ENCODE measurements at regions not wholly inside any gene's neighbourhood (a gene's known extent, or its start where the extent isn't known, plus 50 kb on each side); places are given as distances from the start of the nearest gene placed in this dataset.

DNA sequence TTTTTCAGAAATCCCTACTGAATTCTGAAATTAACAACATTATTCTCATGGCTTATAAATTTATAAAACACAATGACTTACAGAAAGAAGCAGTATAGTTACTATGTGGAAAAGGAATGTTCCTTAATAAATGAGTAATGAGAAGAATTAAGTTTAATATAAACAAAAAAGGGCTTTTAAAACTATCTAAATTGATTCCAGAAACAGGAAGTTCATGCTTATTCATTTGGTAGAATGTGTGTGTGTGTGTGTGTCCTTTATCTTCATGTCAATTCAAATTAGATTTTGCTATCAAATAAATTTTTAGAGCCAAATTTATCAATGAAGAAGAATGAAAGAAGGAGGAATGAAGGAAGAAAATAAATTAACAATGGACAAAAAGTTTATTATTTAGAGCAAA lies 440.8 kb upstream of the LRRTM4 start:
- H3K27ac ChIP-seq: no peak overlapping the region
- H3K4me1 ChIP-seq: no peaks in the 10 kb centered on the region
- H3K4me3 ChIP-seq: no peak overlapping the region
- intact Hi-C loops (cut with DNase I): no loop called here
- H3K9me3 ChIP-seq: no peaks in the 10 kb centered on the region
- H3K36me3 ChIP-seq: no peaks in the 10 kb centered on the region
- TF ChIP-seq, protein P1, sequence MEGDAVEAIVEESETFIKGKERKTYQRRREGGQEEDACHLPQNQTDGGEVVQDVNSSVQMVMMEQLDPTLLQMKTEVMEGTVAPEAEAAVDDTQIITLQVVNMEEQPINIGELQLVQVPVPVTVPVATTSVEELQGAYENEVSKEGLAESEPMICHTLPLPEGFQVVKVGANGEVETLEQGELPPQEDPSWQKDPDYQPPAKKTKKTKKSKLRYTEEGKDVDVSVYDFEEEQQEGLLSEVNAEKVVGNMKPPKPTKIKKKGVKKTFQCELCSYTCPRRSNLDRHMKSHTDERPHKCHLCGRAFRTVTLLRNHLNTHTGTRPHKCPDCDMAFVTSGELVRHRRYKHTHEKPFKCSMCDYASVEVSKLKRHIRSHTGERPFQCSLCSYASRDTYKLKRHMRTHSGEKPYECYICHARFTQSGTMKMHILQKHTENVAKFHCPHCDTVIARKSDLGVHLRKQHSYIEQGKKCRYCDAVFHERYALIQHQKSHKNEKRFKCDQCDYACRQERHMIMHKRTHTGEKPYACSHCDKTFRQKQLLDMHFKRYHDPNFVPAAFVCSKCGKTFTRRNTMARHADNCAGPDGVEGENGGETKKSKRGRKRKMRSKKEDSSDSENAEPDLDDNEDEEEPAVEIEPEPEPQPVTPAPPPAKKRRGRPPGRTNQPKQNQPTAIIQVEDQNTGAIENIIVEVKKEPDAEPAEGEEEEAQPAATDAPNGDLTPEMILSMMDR (IDR thresholded peaks at IDR 0.05): no peak
- H3K27me3 ChIP-seq: no peaks in the 10 kb centered on the region
- no peak for DNase-seq (ENCODE audit: low spot score in 2 of 2)

DNA sequence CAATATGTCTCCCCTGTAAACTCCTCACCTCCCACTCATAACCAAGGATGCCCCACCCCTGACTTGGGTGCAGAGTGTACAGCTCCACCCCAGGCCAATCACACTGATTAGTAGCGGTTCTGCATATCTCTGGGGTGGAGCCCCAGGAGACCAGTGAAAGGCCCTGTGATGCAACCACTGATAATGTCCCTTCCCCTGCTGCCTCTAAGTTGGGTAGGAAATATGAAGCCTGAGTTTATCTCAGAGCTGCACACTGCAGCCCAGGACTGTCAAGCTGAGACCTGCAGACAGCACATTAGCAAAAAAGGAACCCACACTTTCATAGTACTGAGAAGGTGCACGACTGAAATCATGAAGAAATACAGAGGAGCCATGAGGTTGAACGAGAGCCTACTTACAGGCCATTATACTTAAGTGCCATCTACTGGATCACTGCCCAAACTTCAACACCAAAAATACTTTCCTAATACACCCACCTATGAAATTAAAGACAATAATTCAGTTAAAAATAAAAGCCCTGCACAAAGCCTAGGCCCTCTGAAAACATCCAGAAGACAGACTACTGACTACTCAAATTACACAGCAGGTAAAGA lies 455.4 kb upstream of the LRRTM4 start:
- Histone ChIP-seq H3K9me3 (no peaks in the 10 kb centered on the region), H3K4me1 (no peaks in the 10 kb centered on the region), H3K27ac (no peak overlapping the region), H3K4me3 (no peak overlapping the region), H3K36me3 (no peaks in the 10 kb centered on the region), H3K27me3 (no peaks in the 10 kb centered on the region)
- TF ChIP-seq, protein P1 (IDR thresholded peaks at IDR 0.05): no peak
- no peak for DNase-seq (ENCODE audit: low spot score in 2 of 2)
- intact Hi-C loops (cut with DNase I): no loop called here

DNA sequence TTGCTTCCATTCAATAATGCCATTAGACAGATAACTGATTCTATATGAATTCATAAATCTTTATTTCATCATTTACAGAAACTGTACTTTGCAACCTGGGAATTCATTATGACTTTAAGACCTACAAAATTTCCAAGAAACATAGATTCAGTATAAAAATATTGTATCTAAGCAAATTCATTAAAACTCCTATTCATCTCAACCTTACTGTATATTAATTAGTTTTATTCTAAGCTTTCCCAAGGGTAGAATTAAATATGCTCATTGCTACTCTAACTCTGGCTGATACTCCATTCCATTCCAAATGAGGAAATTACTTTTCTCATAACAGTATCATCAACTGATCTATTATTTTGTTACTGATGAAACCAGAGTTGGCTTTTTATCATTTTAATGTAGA lies 473.0 kb upstream of the LRRTM4 start:
- Histone ChIP-seq H3K36me3 (no peaks in the 10 kb centered on the region), H3K27ac (no peak overlapping the region), H3K9me3 (no peaks in the 10 kb centered on the region), H3K4me1 (no peaks in the 10 kb centered on the region), H3K4me3 (no peak overlapping the region), H3K27me3 (no peaks in the 10 kb centered on the region)
- DNase-seq (ENCODE audit: low spot score in 2 of 2): no peak
- TF ChIP-seq, protein P1 (IDR thresholded peaks at IDR 0.05): no peak
- intact Hi-C loops (cut with DNase I): no loop called here

DNA sequence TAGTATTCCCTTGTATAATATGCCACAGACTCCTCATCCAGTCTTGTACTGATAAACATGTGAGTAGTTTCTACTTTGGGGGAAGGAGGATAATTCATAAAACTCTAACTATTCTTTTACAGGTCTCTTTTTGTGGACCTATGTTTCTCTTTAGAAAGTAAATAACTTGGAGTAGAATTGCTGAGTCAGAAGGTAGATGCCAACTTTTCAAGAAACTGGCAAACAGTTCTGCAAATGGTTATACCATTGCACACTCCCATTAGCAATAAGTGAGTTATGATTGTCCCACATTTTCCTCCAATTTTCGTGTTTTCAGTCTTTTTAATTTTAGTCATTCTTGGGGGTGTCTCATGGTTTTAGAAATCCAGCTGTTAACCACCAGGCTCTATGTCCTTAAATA lies 477.2 kb upstream of the LRRTM4 start:
- no peaks in the 10 kb centered on the region for H3K4me1 ChIP-seq
- H3K9me3 ChIP-seq: no peaks in the 10 kb centered on the region
- no peak overlapping the region for H3K27ac ChIP-seq
- DNase-seq (ENCODE audit: low spot score in 2 of 2): no peak
- no peaks in the 10 kb centered on the region for H3K36me3 ChIP-seq
- TF ChIP-seq, protein P1 (IDR thresholded peaks at IDR 0.05): no peak
- no peak overlapping the region for H3K4me3 ChIP-seq
- H3K27me3 ChIP-seq: no peaks in the 10 kb centered on the region
- intact Hi-C loops (cut with DNase I): no loop called here

DNA sequence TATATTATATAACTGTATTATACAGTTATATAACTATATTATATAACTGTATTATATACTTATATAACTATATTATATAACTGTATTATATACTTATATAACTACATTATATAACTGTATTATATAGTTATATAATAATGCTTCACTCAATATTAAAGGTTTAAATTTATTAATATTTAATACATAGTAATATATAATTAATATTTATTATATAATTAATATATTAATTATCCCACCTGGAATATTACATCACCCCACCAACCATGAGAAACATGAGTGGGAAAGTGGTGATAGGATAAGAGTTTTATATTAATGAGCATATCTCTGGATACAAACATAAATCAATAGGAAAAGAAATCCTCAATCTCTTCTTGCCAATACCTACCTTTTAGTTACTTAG lies 487.1 kb upstream of the LRRTM4 start:
- no peak for DNase-seq (ENCODE audit: low spot score in 2 of 2)
- H3K9me3 ChIP-seq: no peaks in the 10 kb centered on the region
- H3K36me3 ChIP-seq: no peaks in the 10 kb centered on the region
- no peak overlapping the region for H3K27ac ChIP-seq
- H3K4me1 ChIP-seq: no peaks in the 10 kb centered on the region
- H3K4me3 ChIP-seq: no peak overlapping the region
- no peaks in the 10 kb centered on the region for H3K27me3 ChIP-seq
- TF ChIP-seq, protein P1 (IDR thresholded peaks at IDR 0.05): no peak
- intact Hi-C loops (cut with DNase I): no loop called here

DNA sequence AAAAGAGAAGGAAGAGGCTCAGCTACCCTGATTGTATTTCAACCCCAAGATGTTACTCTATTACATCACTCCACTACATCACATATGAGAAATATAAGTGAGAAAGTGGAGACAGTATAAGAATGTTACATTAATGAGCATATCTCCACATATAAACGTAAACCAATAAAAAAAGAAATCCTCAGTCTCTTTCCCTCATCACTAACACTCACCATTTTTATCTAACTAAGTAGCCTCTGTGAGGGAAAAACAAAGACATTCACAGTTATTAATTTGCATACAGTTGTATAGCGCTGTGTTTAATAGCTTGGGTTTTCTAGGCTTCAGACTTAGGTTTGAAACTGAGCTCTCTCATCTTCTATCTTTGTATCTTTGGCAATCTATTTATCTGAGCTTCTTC lies 489.1 kb upstream of the LRRTM4 start:
- H3K4me3 ChIP-seq: no peak overlapping the region
- intact Hi-C loops (cut with DNase I): no loop called here
- H3K27ac ChIP-seq: no peak overlapping the region
- TF ChIP-seq, protein P1 (IDR thresholded peaks at IDR 0.05): no peak
- no peaks in the 10 kb centered on the region for H3K36me3 ChIP-seq
- no peaks in the 10 kb centered on the region for H3K4me1 ChIP-seq
- DNase-seq (ENCODE audit: low spot score in 2 of 2): no peak
- no peaks in the 10 kb centered on the region for H3K9me3 ChIP-seq
- no peaks in the 10 kb centered on the region for H3K27me3 ChIP-seq
